GM12875 (cell line): ENCODE measurements at regions not wholly inside any gene's neighbourhood (a gene's known extent, or its start where the extent isn't known, plus 50 kb on each side); places are given as distances from the start of the nearest gene placed in this dataset.

Experiments used
- H3K4me3 ChIP-seq: one replicate; pipeline ENCODE4 v1.5.1; 2011; ENCODE audit warnings: low read depth, low read length, control low read depth
- TF ChIP-seq, protein P1 (sequence below): IDR thresholded peaks from 2 replicates; pipeline ENCODE4 v1.5.1; 2011; ENCODE audit warnings: low read depth, mild to moderate bottlenecking, control low read depth, inconsistent platforms, low read length, moderate library complexity, borderline replicate concordance; ENCODE audit not compliant: insufficient read depth

DNA sequence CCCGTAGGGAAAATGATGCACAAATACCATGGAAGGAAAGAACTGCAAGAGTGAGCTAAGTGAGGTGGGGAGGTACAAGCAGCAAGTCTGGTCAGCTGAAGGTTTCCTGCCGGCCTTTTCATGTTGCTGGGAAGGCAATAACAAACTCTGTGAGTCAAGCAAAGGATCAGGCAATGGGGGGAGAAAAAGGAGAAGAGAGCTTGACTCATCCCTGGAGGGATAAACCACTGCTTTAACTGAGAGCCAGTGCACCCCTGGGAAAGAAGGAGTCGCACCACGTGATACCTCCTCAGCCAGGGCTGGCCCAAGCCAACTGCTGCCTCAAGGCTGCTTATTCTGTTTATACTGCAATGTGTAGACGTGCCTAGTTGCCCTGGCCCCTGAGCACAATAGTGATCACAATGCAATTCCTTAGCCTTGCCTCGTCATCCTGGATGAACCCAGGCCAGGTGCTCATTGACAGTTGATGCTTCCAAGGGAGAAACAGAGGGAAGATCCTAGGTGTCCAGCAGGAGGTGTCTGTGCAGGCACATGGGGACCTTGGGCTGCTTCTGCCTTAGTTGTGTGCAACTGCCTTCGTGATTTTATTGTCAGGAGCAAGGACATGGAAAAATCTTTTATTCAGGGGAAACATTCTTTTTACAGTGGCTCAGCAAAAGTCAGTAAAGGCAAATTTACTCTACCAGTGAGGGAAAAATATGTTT lies 203.0 kb upstream of the TUT7 start:
- no peak overlapping the region for H3K4me3 ChIP-seq
- TF ChIP-seq, protein P1, sequence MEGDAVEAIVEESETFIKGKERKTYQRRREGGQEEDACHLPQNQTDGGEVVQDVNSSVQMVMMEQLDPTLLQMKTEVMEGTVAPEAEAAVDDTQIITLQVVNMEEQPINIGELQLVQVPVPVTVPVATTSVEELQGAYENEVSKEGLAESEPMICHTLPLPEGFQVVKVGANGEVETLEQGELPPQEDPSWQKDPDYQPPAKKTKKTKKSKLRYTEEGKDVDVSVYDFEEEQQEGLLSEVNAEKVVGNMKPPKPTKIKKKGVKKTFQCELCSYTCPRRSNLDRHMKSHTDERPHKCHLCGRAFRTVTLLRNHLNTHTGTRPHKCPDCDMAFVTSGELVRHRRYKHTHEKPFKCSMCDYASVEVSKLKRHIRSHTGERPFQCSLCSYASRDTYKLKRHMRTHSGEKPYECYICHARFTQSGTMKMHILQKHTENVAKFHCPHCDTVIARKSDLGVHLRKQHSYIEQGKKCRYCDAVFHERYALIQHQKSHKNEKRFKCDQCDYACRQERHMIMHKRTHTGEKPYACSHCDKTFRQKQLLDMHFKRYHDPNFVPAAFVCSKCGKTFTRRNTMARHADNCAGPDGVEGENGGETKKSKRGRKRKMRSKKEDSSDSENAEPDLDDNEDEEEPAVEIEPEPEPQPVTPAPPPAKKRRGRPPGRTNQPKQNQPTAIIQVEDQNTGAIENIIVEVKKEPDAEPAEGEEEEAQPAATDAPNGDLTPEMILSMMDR = no peak

DNA sequence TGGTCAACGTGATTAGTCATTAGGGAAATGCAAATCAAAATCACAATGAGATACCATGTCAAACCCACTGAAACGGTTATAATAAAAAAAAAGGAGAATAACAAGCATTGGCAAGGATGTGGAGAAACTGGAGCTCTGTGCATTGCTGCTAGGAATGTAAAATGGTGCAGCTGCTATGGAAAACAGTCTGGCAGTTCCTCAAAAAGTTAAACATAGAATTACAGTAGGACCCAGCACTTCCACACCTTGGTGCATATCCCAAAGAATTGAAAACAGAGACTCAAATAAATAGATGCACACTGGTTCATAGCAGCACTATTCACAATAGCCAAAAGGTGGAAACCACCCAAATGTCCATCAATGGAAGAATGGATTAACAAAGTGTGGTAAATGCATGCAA lies 201.5 kb upstream of the TUT7 start:
- TF ChIP-seq, protein P1 = no peak
- H3K4me3 ChIP-seq = no peak overlapping the region

DNA sequence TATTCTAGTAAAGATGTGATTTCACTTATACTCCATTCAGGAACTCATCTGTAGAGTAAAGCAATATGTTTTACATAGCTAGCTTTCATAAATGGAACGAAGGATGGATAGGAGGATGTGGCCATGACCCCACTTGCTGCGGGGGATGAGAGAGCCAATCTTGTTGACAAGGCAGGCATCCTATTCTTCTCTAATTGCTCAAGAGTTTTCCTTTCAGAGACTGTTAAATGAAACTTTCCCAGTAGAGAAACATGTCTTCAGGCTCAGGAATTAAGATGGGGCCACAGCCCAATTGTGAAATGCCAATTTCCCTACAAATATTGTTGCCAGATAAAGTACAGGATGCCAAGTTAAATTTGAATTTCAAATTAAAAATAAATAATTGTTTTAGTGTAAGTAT lies 196.2 kb upstream of the TUT7 start:
- TF ChIP-seq, protein P1 = no peak
- H3K4me3 ChIP-seq = no peak overlapping the region

DNA sequence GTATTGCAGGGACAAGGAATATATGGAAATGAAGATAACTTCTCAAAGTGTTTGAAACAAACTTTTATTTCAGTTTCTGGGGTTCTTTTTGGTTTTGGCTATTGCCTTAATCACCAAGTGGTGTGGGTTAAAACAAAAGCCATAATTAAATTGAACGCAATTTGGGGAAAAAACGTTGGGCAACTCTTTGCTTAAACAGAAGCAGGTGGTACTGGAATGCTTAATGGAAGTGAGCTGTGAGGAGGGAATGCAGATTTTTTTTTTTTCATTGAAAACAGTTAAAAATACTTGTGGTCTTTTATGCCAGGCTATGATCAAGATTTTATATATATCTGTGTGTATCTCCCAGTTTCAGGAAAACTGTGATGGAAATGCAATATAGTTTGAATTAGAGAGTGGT lies 195.7 kb upstream of the TUT7 start:
- no peak overlapping the region for H3K4me3 ChIP-seq

DNA sequence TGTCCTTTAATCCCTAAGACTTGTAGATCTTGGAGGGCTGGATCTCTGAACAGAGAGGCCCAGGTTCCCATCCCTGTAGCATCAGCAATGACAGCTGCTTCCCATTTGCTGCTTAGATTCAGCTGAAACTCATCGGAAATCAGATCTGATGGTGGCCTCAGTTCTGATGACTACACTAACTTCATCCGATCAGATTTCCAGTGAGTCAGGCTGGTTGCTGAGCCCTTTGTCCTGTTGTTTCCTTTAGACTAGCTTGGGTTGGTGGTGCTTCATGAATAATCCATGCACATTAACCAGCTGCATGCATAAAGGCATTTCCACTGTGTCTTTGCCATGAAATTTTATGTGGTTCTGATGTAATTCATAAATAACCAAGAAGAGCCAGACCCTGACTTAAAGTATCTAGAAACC lies 195.2 kb upstream of the TUT7 start:
- TF ChIP-seq, protein P1 = no peak
- H3K4me3 ChIP-seq = no peak overlapping the region

More for the DNA sequence above, 195.7 kb upstream of the TUT7 start:
- TF ChIP-seq, protein P1 = no peak

DNA sequence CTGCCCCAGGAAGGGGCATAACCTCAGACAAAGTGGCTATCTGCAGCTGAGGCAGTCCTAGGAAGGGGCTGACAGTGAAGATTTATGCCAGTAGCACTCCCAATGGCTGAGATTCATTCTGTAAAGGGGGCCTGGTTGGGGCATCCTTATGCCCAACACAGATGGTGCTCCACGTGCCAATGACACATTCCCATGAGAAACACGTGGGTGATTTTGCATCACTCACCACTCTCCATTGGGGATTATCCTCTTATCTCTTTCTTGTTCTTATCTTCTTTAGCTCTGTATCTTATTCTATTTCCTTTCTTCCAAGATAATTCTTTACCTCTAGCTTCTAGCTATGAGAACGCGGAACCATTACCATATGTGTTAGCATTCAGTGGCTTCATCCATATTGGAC lies 194.0 kb upstream of the TUT7 start:
- TF ChIP-seq, protein P1 = no peak

DNA sequence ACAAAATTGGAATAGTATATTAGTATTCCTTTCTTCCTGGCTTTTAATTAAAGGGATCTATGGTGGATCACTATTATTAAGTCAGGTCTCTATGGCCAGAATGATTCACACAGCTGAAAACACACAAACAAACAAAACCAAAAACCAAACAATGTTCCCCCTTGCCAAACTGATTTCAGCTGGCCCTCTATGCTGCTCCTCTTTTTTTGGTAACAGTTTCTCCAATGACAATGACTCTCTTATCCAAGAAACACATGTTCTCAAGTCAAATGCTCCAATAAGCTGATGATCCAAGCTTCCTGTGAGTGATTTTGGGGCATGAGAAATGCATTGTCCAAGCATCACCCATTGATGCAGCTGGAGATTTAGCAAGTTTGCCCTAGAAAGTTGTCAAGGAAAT lies 193.4 kb upstream of the TUT7 start:
- TF ChIP-seq, protein P1 = no peak
- H3K4me3 ChIP-seq = no peak overlapping the region

More for the DNA sequence above, 194.0 kb upstream of the TUT7 start:
- H3K4me3 ChIP-seq = no peak overlapping the region
